BJ (cell line): ENCODE measurements at regions not wholly inside any gene's neighbourhood (a gene's known extent, or its start where the extent isn't known, plus 50 kb on each side); places are given as distances from the start of the nearest gene placed in this dataset.

ENCODE experiments used
- CTCF ChIA-PET: fragments of 350-600 bp; formaldehyde crosslinking; extraction: SDS; loops from one replicate; lab custom pipeline; 2021; ENCODE audit warnings: antibody characterized with exemption, inconsistent platforms; lab: Yijun Ruan, JAX
- POLR2A ChIA-PET: fragments of 300-600 bp; sonication (Branson Sonifier 250); formaldehyde crosslinking; extraction: SDS; loops from one replicate; lab custom pipeline; 2021; ENCODE audit warnings: antibody characterized with exemption; lab: Charles Lee
- DNase-seq: peaks from one replicate; pipeline ENCODE4 v3.0.0-alpha.2; 2011; ENCODE audit warnings: low read depth
- H3K27me3 ChIP-seq: 2 replicates; pipeline ENCODE4 v1.6.0; 2011; ENCODE audit warnings: low read length; ENCODE audit not compliant: control insufficient read depth, insufficient read depth
- H3K36me3 ChIP-seq: 2 replicates; pipeline ENCODE4 v1.5.1; 2011; ENCODE audit warnings: low read length; ENCODE audit not compliant: control insufficient read depth, insufficient read depth
- H3K4me3 ChIP-seq: 2 replicates; pipeline ENCODE4 v1.5.1; 2011; ENCODE audit warnings: low read depth, mild to moderate bottlenecking, control low read depth, low read length
- CTCF ChIP-seq: IDR thresholded peaks from 2 replicates; pipeline ENCODE4 v1.5.1; 2011; ENCODE audit warnings: low read depth, mild to moderate bottlenecking, control low read depth, inconsistent platforms, low read length, moderate library complexity; ENCODE audit not compliant: insufficient read depth

- no peak for TF ChIP-seq CTCF
Measured at GRCh38 chr4:83837614-83838308, 301.9 kb downstream of the GPAT3 start.

GRCh38 chr4:83833920-83834319 is 298.0 kb downstream of the GPAT3 start:
- no peaks in the 10 kb centered on the region for H3K27me3 ChIP-seq
- no peak for DNase-seq
- H3K36me3 ChIP-seq, result no peaks in the 10 kb centered on the region
- CTCF ChIA-PET, result no interaction called here
- POLR2A ChIA-PET, result no interaction called here
- H3K4me3 ChIP-seq, result no peak overlapping the region
- no peak for TF ChIP-seq CTCF

More at GRCh38 chr4:83837614-83838308, 301.9 kb downstream of the GPAT3 start:
- no peak for DNase-seq
- POLR2A ChIA-PET, result no interaction called here
- H3K27me3 ChIP-seq, result no peaks in the 10 kb centered on the region
- CTCF ChIA-PET, result no interaction called here
- no peaks in the 10 kb centered on the region for H3K36me3 ChIP-seq
- no peak overlapping the region for H3K4me3 ChIP-seq

GRCh38 chr4:83832110-83832825 is 296.4 kb downstream of the GPAT3 start:
- no peak for DNase-seq
- Histone ChIP-seq H3K4me3 (no peak overlapping the region), H3K36me3 (no peaks in the 10 kb centered on the region), H3K27me3 (no peaks in the 10 kb centered on the region)
- TF ChIP-seq CTCF, result no peak
- ChIA-PET POLR2A (no interaction called here), CTCF (interaction anchor here (2.1 kb wide), 1 partner anchor 27 kb away, joined by 5 read pairs; no protein-coding TSS in a partner anchor)

- no peak for TF ChIP-seq CTCF
- H3K4me3 ChIP-seq, result no peak overlapping the region
- ChIA-PET POLR2A (interaction anchor here (0.6 kb wide), 1 partner anchor 663 kb away, joined by 3 read pairs; no protein-coding TSS in a partner anchor), CTCF (interaction anchor here (1.1 to 2.1 kb wide), 2 partner anchors 12 to 27 kb away, joined by 4 to 5 read pairs; no protein-coding TSS in a partner anchor)
- H3K27me3 ChIP-seq, result no peaks in the 10 kb centered on the region
- H3K36me3 ChIP-seq, result no peaks in the 10 kb centered on the region
- DNase-seq, result no peak
Measured at GRCh38 chr4:83831588-83831987, 295.7 kb downstream of the GPAT3 start.
